Activated CD4-positive, alpha-beta T cell treated with anti-CD3 and anti-CD28 coated beads, Interleukin-10, Interleukin-2, amounts not matched to agents 100 ng/mL and 50 ng/mL, durations not matched to agents 16 hours and 8 hours (primary cell): ENCODE measurements at regions not wholly inside any gene's neighbourhood (a gene's known extent, or its start where the extent isn't known, plus 50 kb on each side); places are given as distances from the start of the nearest gene placed in this dataset.

ENCODE experiments used
- DNase-seq: peaks from one replicate; pipeline ENCODE4 v3.0.0-alpha.2; 2020

DNA sequence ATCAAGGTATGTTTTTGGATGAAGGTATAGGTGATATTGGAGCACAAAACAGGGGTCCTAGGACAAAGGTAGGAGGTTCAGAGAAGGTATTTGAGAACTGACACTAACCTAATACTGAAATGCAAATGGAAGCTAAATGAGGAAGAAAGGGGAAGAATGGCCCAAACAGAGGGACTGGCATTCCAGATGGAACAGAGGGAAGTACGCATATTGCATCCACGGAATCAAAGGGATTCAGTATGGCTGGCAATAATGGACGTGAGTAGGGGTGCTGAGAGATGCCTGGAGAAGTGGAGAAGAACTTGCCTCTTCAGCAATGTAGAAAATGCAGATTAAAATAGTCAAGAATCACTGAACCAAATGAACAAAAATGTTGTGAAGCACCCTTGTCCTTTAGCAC, 283.5 kb upstream of the DACH1 start:
- DNase-seq = no peak

- DNase-seq = no peak
These were observed 282.7 kb upstream of the DACH1 start for GRCh38 chr13:72149701-72150100.

GRCh38 chr13:72146816-72147215, 279.8 kb upstream of the DACH1 start:
- DNase-seq = no peak

DNA sequence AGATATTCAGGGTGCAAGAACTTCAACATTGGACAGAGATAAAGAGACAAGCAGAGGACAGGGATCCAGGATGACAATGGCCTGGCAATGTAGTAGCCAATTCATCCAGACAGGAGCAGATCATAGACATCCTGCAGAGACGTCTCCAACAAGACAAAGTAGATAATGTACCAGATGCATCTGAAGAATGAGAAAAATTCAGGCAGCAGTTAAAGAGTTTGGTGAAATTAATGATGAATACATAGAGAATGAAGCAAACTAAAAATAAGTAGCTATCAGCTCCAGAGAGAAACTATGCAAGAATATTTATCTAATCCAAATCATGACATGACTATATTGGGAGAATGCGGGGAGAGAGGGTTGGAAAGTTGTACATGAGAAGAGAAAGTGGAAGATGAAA, 278.4 kb upstream of the DACH1 start:
- DNase-seq = no peak

- no peak for DNase-seq
These were observed 277.6 kb upstream of the DACH1 start for GRCh38 chr13:72144636-72145035.

GRCh38 chr13:72141855-72142519, 275.0 kb upstream of the DACH1 start:
- DNase-seq = no peak

DNA sequence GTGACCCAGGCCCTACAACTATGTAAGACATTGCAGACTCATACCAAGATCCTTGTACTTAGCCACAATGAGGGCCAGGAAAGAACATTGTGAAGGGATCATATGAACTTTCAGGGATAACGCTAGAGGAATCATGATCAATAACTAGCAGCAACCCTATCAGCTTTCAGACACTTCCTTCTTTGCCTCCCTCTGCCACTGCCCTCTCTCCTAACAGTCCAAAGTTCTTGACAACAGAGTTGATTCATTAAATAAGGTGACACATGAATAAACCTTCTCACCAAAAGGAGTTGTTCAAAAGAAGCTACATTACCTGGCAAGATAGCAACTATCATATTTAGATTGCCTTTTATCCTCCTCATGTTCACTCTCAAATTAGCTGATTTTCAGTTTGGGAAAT, 272.2 kb upstream of the DACH1 start:
- DNase-seq = no peak

- no peak for DNase-seq
These were observed 265.1 kb upstream of the DACH1 start for GRCh38 chr13:72132075-72132474.

DNA sequence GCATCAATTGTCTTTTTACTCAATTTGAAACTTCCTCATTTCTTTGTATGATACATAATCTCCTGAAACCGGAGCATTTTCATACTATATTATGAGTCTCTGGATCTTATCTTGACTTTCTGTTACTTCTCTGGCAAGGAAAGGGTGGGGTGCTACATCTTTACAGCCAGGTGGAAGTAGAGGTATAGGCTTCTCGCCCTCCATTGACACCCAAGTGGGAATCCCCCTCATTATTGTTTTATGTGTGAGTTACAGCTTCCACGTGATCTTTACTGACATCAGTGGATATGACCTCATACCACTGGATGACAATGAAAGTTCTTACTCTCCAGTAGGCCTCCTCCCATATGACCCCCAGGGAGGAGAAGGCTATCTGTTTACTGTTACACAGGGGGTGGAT, 262.1 kb upstream of the DACH1 start:
- peak; percentile 5 for DNase-seq

GRCh38 chr13:72127031-72127430, 260.0 kb upstream of the DACH1 start:
- DNase-seq = no peak

- no peak for DNase-seq
These were observed 259.4 kb upstream of the DACH1 start for GRCh38 chr13:72126424-72126823.

DNA sequence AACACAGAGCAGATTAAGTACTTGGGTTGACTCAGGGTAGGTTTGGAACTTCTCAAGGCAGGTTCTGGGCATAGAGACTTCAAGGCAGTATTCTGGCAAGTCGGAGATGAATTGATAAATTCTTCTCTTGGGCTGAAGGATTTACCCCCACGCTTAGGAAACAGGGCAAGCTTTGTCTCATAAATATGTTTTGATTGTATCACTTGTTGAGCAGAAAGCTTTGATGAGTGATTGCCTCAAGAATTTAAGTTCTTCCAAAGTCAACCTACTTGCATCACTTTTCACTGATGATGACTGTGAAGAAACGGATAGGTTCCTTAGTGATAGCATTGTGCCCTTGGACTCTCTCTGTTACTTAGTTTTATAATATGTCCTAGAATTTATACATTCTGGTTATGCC, 258.6 kb upstream of the DACH1 start:
- DNase-seq = no peak

GRCh38 chr13:72122661-72123255, 255.8 kb upstream of the DACH1 start:
- DNase-seq = no peak

GRCh38 chr13:72121466-72121865, 254.5 kb upstream of the DACH1 start:
- no peak for DNase-seq

- DNase-seq = no peak
These were observed 253.6 kb upstream of the DACH1 start for GRCh38 chr13:72120632-72121031.

- DNase-seq = no peak
These were observed 246.9 kb upstream of the DACH1 start for GRCh38 chr13:72113931-72114330.

- peak; percentile 0 for DNase-seq
These were observed 246.1 kb upstream of the DACH1 start for GRCh38 chr13:72113076-72113475.

- DNase-seq = no peak
These were observed 245.2 kb upstream of the DACH1 start for GRCh38 chr13:72112216-72112615.

GRCh38 chr13:72109863-72110262, 242.9 kb upstream of the DACH1 start:
- DNase-seq = no peak

DNA sequence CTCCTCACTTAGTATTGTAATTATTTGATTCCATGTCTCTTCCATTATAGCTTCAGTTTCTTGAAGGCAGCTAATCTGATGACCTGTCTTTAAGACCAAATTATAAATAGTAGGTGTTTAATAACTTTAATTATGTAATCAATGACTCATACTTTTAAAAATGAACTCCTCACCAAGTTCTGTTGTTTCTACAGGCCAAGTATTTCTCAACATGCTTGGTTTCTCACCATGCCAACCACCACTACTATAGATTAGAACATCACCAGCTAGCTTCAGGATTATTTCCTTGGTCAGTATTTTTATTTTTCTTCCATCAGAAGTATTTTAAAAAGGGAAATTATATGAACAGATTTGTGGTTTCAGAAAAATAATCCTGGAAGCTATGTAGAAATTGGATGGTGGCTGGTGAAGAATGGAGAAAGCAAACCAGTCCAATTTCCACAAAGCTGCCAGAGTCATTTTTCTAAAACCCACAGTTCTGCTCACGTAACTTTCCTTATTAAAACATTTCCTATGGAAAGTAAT, 237.7 kb upstream of the DACH1 start:
- DNase-seq = no peak

GRCh38 chr13:72101768-72102400, 234.9 kb upstream of the DACH1 start:
- DNase-seq = no peak

- no peak for DNase-seq
These were observed 233.3 kb upstream of the DACH1 start for GRCh38 chr13:72100339-72100738.

GRCh38 chr13:72097568-72097967, 230.6 kb upstream of the DACH1 start:
- no peak for DNase-seq

- no peak for DNase-seq
These were observed 226.3 kb upstream of the DACH1 start for GRCh38 chr13:72093262-72093661.
